Mesodermal cell (in vitro differentiated cells): ENCODE measurements at regions not wholly inside any gene's neighbourhood (a gene's known extent, or its start where the extent isn't known, plus 50 kb on each side); places are given as distances from the start of the nearest gene placed in this dataset.
"Not testable (repeated sequence)": the region's sequence is repeated elsewhere in the genome, so short reads cannot be mapped to it uniquely, and the experiment has no call there.

Source experiments
- H3K27ac ChIP-seq: 2 replicates; pipeline ENCODE4 v1.7.0; 2013; ENCODE audit warnings: mild to moderate bottlenecking, low read depth, low read length, moderate library complexity; ENCODE audit not compliant: severe bottlenecking
- H3K36me3 ChIP-seq: 2 replicates; pipeline ENCODE4 v1.7.1; 2013; ENCODE audit warnings: mild to moderate bottlenecking, low read length, moderate library complexity; ENCODE audit not compliant: control insufficient read depth, insufficient read depth
- H3K4me1 ChIP-seq: one replicate; pipeline ENCODE4 v1.7.1; 2013; ENCODE audit warnings: mild to moderate bottlenecking, low read length; ENCODE audit not compliant: insufficient read depth, control insufficient read depth, poor library complexity, severe bottlenecking
- H3K4me3 ChIP-seq: 2 replicates; pipeline ENCODE4 v1.7.0; 2013; ENCODE audit warnings: low read length, control low read depth, mild to moderate bottlenecking; ENCODE audit not compliant: insufficient read depth, poor library complexity, severe bottlenecking; ENCODE audit errors: extremely low read depth
- H3K9me3 ChIP-seq: 2 replicates; pipeline ENCODE4 v1.7.1; 2013; ENCODE audit warnings: mild to moderate bottlenecking, low read length, moderate library complexity; ENCODE audit not compliant: control insufficient read depth
- WGBS, 2 experiments: methylation state at CpG; one replicate each; pipeline ENCODE4 v1.1.5; 2013; ENCODE audit warnings: missing lambda C conversion rate in 2 of 2; ENCODE audit not compliant: insufficient coverage in 2 of 2; 5-methylcytosine and 5-hydroxymethylcytosine counted together

- no peaks in the 10 kb centered on the region for H3K36me3 ChIP-seq
- no peaks in the 10 kb centered on the region for H3K9me3 ChIP-seq
- no peak overlapping the region for H3K27ac ChIP-seq
- H3K4me1 ChIP-seq = no peaks in the 10 kb centered on the region
- WGBS, 2 experiments = 91 to 100% methylated on average over 3 of the region's 6 CpGs
- H3K4me3 ChIP-seq = no peak overlapping the region
These were observed 197.5 kb upstream of the DAB2 start for GRCh38 chr5:39622281-39622680.

- Histone ChIP-seq H3K36me3 (no peaks in the 10 kb centered on the region), H3K4me3 (no peak overlapping the region), H3K27ac (no peak overlapping the region), H3K4me1 (no peaks in the 10 kb centered on the region), H3K9me3 (no peaks in the 10 kb centered on the region)
- WGBS, 2 experiments = 94% methylated on average over 2 of the region's 4 CpGs; no CpG with 5 or more reads in 1 of the 2 experiments
These were observed 194.5 kb upstream of the DAB2 start for GRCh38 chr5:39619168-39619818.

GRCh38 chr5:39618391-39618790, 193.6 kb upstream of the DAB2 start:
- H3K4me1 ChIP-seq = no peaks in the 10 kb centered on the region
- H3K27ac ChIP-seq = no peak overlapping the region
- H3K4me3 ChIP-seq = no peak overlapping the region
- no CpG with 5 or more reads among the region's 5 CpGs for WGBS, 2 experiments
- H3K36me3 ChIP-seq = no peaks in the 10 kb centered on the region
- H3K9me3 ChIP-seq = no peaks in the 10 kb centered on the region

GRCh38 chr5:39616131-39616530, 191.4 kb upstream of the DAB2 start:
- Histone ChIP-seq H3K27ac (no peak overlapping the region), H3K4me1 (no peaks in the 10 kb centered on the region), H3K36me3 (no peaks in the 10 kb centered on the region), H3K4me3 (no peak overlapping the region), H3K9me3 (no peaks in the 10 kb centered on the region)
- no CpG with 5 or more reads among the region's 1 CpG for WGBS, 2 experiments

GRCh38 chr5:39611076-39611475, 186.3 kb upstream of the DAB2 start:
- H3K36me3 ChIP-seq, H3K4me3 ChIP-seq, H3K9me3 ChIP-seq, H3K4me1 ChIP-seq, H3K27ac ChIP-seq: not testable (repeated sequence)
- 89 to 92% methylated on average over 9 of the region's 11 CpGs for WGBS, 2 experiments

GRCh38 chr5:39608024-39608423, 183.2 kb upstream of the DAB2 start:
- Histone ChIP-seq H3K4me3 (no peak overlapping the region), H3K36me3 (no peaks in the 10 kb centered on the region), H3K27ac (no peak overlapping the region), H3K9me3 (no peaks in the 10 kb centered on the region), H3K4me1 (no peaks in the 10 kb centered on the region)
- WGBS, 2 experiments = 78 to 87% methylated on average over 5 of the region's 5 CpGs

GRCh38 chr5:39606591-39606990, 181.8 kb upstream of the DAB2 start:
- Histone ChIP-seq H3K4me3 (no peak overlapping the region), H3K36me3 (no peaks in the 10 kb centered on the region), H3K27ac (no peak overlapping the region), H3K4me1 (no peaks in the 10 kb centered on the region), H3K9me3 (no peaks in the 10 kb centered on the region)
- no CpG with 5 or more reads among the region's 2 CpGs for WGBS, 2 experiments

GRCh38 chr5:39605588-39606575, 181.1 kb upstream of the DAB2 start:
- no peak overlapping the region for H3K27ac ChIP-seq
- WGBS, 2 experiments = 85 to 90% methylated on average over 1 to 2 of the region's 5 CpGs
- H3K4me3 ChIP-seq = no peak overlapping the region

GRCh38 chr5:39605145-39605544, 180.4 kb upstream of the DAB2 start:
- Histone ChIP-seq H3K9me3 (no peaks in the 10 kb centered on the region), H3K4me1 (no peaks in the 10 kb centered on the region), H3K27ac (no peak overlapping the region), H3K4me3 (no peak overlapping the region), H3K36me3 (no peaks in the 10 kb centered on the region)
- 95 to 100% methylated on average over 3 to 5 of the region's 5 CpGs for WGBS, 2 experiments

More at GRCh38 chr5:39605588-39606575, 181.1 kb upstream of the DAB2 start:
- Histone ChIP-seq H3K36me3 (no peaks in the 10 kb centered on the region), H3K4me1 (no peaks in the 10 kb centered on the region), H3K9me3 (no peaks in the 10 kb centered on the region)

GRCh38 chr5:39604491-39604890, 179.7 kb upstream of the DAB2 start:
- H3K27ac ChIP-seq = no peak overlapping the region
- no peaks in the 10 kb centered on the region for H3K36me3 ChIP-seq
- H3K9me3 ChIP-seq = no peaks in the 10 kb centered on the region
- H3K4me1 ChIP-seq = no peaks in the 10 kb centered on the region
- WGBS, 2 experiments = 94% methylated on average over 3 of the region's 4 CpGs; no CpG with 5 or more reads in 1 of the 2 experiments
- H3K4me3 ChIP-seq = no peak overlapping the region
